ENCODE measurements at regions not wholly inside any gene's neighbourhood (a gene's known extent, or its start where the extent isn't known, plus 50 kb on each side); places are given as distances from the start of the nearest gene placed in this dataset.

GRCh38 chr2:59969161-59969560 lies 584.3 kb downstream of the BCL11A start (continued):
- TF ChIP-seq ELK1 (IDR thresholded peaks at IDR 0.05; ENCODE audit: low read depth, low read length) (no peak), REST (IDR thresholded peaks at IDR 0.05) (no peak), TP53 (CRISPR knock-in tag; IDR thresholded peaks at IDR 0.05) (no peak)

- POLR2A ChIA-PET, result no interaction called here
- no peak for ATAC-seq
Measured at GRCh38 chr2:59968441-59968840, 585.0 kb downstream of the BCL11A start.

GRCh38 chr2:59967691-59968090 lies 585.8 kb downstream of the BCL11A start:
- DNase-seq (ENCODE audit: low read depth in 1 of 2, low spot score in 1 of 2) (no peak), ATAC-seq (no peak), FAIRE-seq (no peak)
- WGBS (ENCODE audit: missing lambda C conversion rate), result 15% methylated on average over 3 of the region's 3 CpGs
- Histone ChIP-seq H3K4me1 (no peaks in the 10 kb centered on the region), H3K9me3 (no peaks in the 10 kb centered on the region), H3K27ac (no peak overlapping the region), H3K4me3 (no peak overlapping the region), H3K4me2 (no peak overlapping the region)
- POLR2A ChIA-PET, result no interaction called here
- CTCF ChIA-PET, result no interaction called here
- no peak for TF ChIP-seq MAFK (IDR thresholded peaks at IDR 0.05; ENCODE audit: partially characterized antibody)
- no peak for TF ChIP-seq FOSB (CRISPR knock-in tag; IDR thresholded peaks at IDR 0.05)
- no peak for TF ChIP-seq FOSL2 (IDR thresholded peaks at IDR 0.05)
- no peak for TF ChIP-seq FOSL2 (CRISPR knock-in tag; IDR thresholded peaks at IDR 0.05)
- no peak for TF ChIP-seq ATOH8 (CRISPR knock-in tag; IDR thresholded peaks at IDR 0.05; ENCODE audit: low read depth)
- no peak for TF ChIP-seq CTCF (IDR thresholded peaks at IDR 0.05)
- TF ChIP-seq ELK1 (IDR thresholded peaks at IDR 0.05; ENCODE audit: low read depth, low read length), result no peak
- no peak for TF ChIP-seq RNF2 (IDR thresholded peaks at IDR 0.05; ENCODE audit: borderline replicate concordance, low read depth)
- no peak for TF ChIP-seq HMGXB4 (CRISPR knock-in tag; IDR thresholded peaks at IDR 0.05; ENCODE audit: borderline replicate concordance)
- TF ChIP-seq JUNB (IDR thresholded peaks at IDR 0.05), result no peak
- no peak for TF ChIP-seq SMC3 (IDR thresholded peaks at IDR 0.05)
- no peak for TF ChIP-seq CBX8 (IDR thresholded peaks at IDR 0.05)

More at GRCh38 chr2:59968441-59968840, 585.0 kb downstream of the BCL11A start:
- Histone ChIP-seq H3K4me2 (no peak overlapping the region), H3K4me1 (no peaks in the 10 kb centered on the region), H3K4me3 (no peak overlapping the region), H3K9me3 (no peaks in the 10 kb centered on the region), H3K27ac (no peak overlapping the region)
- TF ChIP-seq E2F6 (IDR thresholded peaks at IDR 0.05; ENCODE audit: borderline replicate concordance, low read depth) (no peak), MAX (IDR thresholded peaks at IDR 0.05) (no peak), BCL3 (IDR thresholded peaks at IDR 0.05) (no peak), HEYL (CRISPR knock-in tag; IDR thresholded peaks at IDR 0.05) (no peak), HDAC2 (IDR thresholded peaks at IDR 0.05) (no peak)
- no peak for FAIRE-seq
- 14% methylated on average over 1 of the region's 1 CpG for WGBS (ENCODE audit: missing lambda C conversion rate)
- DNase-seq (ENCODE audit: low read depth in 1 of 2, low spot score in 1 of 2), result no peak
- CTCF ChIA-PET, result no interaction called here

Measured in A549 (cell line).